ENCODE measurements at regions not wholly inside any gene's neighbourhood (a gene's known extent, or its start where the extent isn't known, plus 50 kb on each side); places are given as distances from the start of the nearest gene placed in this dataset.
"Not testable (repeated sequence)": the region's sequence is repeated elsewhere in the genome, so short reads cannot be mapped to it uniquely, and the experiment has no call there.

DNA sequence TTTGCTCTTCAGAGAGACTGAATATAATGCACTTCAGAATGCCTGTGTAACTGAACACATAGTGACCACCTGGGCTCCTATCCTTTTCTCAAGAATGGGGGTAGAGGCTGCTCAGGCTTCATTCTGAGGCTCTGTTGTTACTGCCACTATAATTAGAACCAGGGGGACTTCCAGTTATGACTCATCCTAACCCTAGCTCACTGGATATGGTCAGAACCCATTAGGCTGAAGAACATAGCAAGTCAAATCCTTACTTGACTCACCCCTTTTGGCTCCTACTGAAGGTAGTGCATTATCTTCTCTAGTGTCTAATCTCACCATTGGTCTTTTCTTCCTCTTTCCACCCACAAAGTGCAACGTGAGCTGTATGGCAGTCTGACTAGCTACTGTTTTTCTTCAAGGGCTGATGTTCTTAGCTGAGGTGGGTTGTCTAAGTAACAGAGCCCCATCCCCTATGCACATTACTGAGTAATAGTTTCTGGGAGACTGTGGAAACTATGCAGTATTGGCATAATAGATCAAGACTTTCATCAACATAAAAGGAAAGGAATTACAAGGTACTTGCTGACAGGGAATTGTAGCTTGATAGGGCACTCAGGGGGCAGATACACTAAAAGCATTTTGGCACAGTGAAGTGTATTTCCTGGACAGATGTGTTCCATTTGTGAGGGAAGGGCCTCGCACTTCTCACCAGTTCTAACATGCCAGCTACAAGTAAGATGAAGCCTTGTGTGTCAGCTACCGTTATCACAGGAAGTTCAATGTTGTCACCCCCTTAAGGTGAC, 431.0 kb upstream of the MEF2C start:
- ATAC-seq, result no peak
- Histone ChIP-seq H3K4me1 (peaks cover 5 to 39% (median 5%) of the 10 kb centered on the region in 3 donors), H3K9me3 (no peaks in the 10 kb centered on the region), H3K27me3 (no peaks in the 10 kb centered on the region), H3K4me3 (no peak overlapping the region), H3K27ac (peak overlapping the region in 1 of 4 donors; percentile 13), H3K36me3 (no peaks in the 10 kb centered on the region)
- WGBS, 2 donors (ENCODE audit: low coverage in 1 of 2), result 9 to 14% methylated on average over 3 of the region's 3 CpGs
- TF ChIP-seq POLR2AphosphoS5 (IDR thresholded peaks at IDR 0.05) (peak; percentile 58), CTCF (IDR thresholded peaks at IDR 0.05) (no peak), POLR2A (IDR thresholded peaks at IDR 0.05) (no peak)

DNA sequence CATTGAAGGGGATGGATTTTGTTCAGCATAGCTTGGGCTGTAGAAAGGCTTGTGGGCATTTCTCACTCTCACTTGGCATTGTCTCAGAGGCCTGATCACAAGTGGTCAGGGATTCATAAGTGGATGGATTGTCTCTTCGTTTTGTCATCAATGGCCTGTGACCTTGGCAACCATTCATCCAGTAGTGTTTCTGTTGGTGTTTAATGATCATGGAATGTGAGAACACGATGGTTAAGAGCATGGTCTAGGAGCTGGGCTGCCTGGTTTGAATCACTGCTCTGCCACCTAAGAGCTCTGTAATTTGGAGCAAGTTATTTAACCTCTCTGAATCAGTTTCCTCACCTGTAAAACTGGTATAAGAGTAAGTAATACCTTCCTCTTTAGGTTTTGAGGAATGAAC, 430.1 kb upstream of the MEF2C start:
- no peak overlapping the region for H3K27ac ChIP-seq
- TF ChIP-seq POLR2A (IDR thresholded peaks at IDR 0.05), result no peak
- no peak for TF ChIP-seq EP300 (IDR thresholded peaks at IDR 0.05)
- TF ChIP-seq POLR2AphosphoS5 (IDR thresholded peaks at IDR 0.05), result peak; percentile 42
- TF ChIP-seq CTCF (IDR thresholded peaks at IDR 0.05), result no peak

GRCh38 chr5:89309268-89309667, 426.3 kb upstream of the MEF2C start:
- Histone ChIP-seq H3K36me3 (no peaks in the 10 kb centered on the region), H3K4me3 (no peak overlapping the region), H3K27ac (no peak overlapping the region), H3K27me3 (no peaks in the 10 kb centered on the region), H3K4me1 (peaks cover 2 to 23% (median 5%) of the 10 kb centered on the region in 3 donors), H3K9me3 (no peaks in the 10 kb centered on the region)
- TF ChIP-seq CTCF (IDR thresholded peaks at IDR 0.05) (no peak), POLR2AphosphoS5 (IDR thresholded peaks at IDR 0.05) (no peak), POLR2A (IDR thresholded peaks at IDR 0.05) (no peak), EP300 (IDR thresholded peaks at IDR 0.05) (no peak)
- WGBS, 2 donors (ENCODE audit: low coverage in 1 of 2), result 89 to 95% methylated on average over 1 of the region's 1 CpG
- no peak for ATAC-seq

More for the DNA sequence above, 430.1 kb upstream of the MEF2C start:
- WGBS, 2 donors (ENCODE audit: low coverage in 1 of 2), result 29 to 34% methylated on average over 2 of the region's 2 CpGs
- H3K4me3 ChIP-seq, result no peak overlapping the region
- peaks cover 5 to 39% (median 5%) of the 10 kb centered on the region in 3 donors for H3K4me1 ChIP-seq
- ATAC-seq, result no peak
- H3K9me3 ChIP-seq, result no peaks in the 10 kb centered on the region
- no peaks in the 10 kb centered on the region for H3K27me3 ChIP-seq
- no peaks in the 10 kb centered on the region for H3K36me3 ChIP-seq

DNA sequence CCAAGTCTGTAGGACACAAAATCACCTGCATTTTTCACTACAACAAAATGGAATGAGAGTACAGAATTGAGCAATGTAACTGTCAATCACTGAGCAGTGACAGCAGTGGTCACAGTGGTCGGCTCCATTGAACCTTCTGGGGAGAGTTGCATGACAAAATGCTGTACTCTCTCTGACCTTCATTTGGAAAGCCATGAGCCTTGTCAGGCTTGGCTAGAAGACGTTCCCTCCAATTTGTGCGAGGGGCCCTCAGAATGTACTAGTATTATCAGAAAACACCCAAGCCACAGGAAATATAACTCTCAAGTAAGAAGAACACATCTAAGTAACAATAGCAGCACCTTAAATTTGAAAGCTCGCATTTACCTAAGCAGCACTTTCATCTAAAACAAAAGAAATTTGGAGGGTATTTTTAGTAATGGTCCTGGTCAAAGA, 425.6 kb upstream of the MEF2C start:
- Histone ChIP-seq H3K9me3 (no peaks in the 10 kb centered on the region), H3K4me3 (no peak overlapping the region), H3K27me3 (no peaks in the 10 kb centered on the region), H3K4me1 (peaks cover 0 to 16% (median 0%) of the 10 kb centered on the region in 3 donors), H3K36me3 (no peaks in the 10 kb centered on the region), H3K27ac (no peak overlapping the region)
- no peak for TF ChIP-seq CTCF (IDR thresholded peaks at IDR 0.05)
- no peak for TF ChIP-seq POLR2AphosphoS5 (IDR thresholded peaks at IDR 0.05)
- no peak for TF ChIP-seq EP300 (IDR thresholded peaks at IDR 0.05)
- TF ChIP-seq POLR2A (IDR thresholded peaks at IDR 0.05), result no peak
- 67 to 77% methylated on average over 2 to 3 of the region's 4 CpGs for WGBS, 2 donors (ENCODE audit: low coverage in 1 of 2)
- ATAC-seq, result no peak

DNA sequence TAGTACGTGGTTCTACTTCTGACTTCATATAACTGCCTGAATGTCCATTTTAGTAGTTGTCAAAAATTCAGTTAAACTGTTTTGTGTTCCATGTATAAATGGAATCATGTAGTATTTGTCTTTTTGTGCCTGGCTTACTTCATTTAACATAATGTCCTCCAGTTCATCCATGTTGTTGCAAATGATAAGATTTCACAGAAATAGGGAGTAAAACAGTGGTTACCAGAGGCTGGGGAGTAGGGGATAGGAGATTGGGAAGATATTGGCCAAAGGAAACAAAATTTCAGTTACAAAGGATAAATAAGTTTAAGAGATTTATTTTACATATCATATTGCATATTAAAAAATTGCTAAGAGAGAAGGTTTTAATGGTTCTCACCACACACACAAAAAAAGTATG, 425.0 kb upstream of the MEF2C start:
- no peak overlapping the region for H3K27ac ChIP-seq
- H3K4me1 ChIP-seq, result peaks cover 0 to 10% (median 0%) of the 10 kb centered on the region in 3 donors
- no peaks in the 10 kb centered on the region for H3K27me3 ChIP-seq
- no peak overlapping the region for H3K4me3 ChIP-seq
- 92 to 100% methylated on average over 1 of the region's 1 CpG for WGBS, 2 donors (ENCODE audit: low coverage in 1 of 2)
- no peak for TF ChIP-seq POLR2AphosphoS5 (IDR thresholded peaks at IDR 0.05)
- no peak for ATAC-seq
- H3K9me3 ChIP-seq, result no peaks in the 10 kb centered on the region
- no peaks in the 10 kb centered on the region for H3K36me3 ChIP-seq

- WGBS, 2 donors (ENCODE audit: low coverage in 1 of 2), result 94 to 95% methylated on average over 2 of the region's 2 CpGs
- H3K4me3 ChIP-seq, H3K9me3 ChIP-seq, H3K36me3 ChIP-seq, ATAC-seq, H3K27ac ChIP-seq, H3K27me3 ChIP-seq, H3K4me1 ChIP-seq: not testable (repeated sequence)
Measured at GRCh38 chr5:89307141-89307540, 424.2 kb upstream of the MEF2C start.
